ENCODE measurements at regions not wholly inside any gene's neighbourhood (a gene's known extent, or its start where the extent isn't known, plus 50 kb on each side); places are given as distances from the start of the nearest gene placed in this dataset.

DNA sequence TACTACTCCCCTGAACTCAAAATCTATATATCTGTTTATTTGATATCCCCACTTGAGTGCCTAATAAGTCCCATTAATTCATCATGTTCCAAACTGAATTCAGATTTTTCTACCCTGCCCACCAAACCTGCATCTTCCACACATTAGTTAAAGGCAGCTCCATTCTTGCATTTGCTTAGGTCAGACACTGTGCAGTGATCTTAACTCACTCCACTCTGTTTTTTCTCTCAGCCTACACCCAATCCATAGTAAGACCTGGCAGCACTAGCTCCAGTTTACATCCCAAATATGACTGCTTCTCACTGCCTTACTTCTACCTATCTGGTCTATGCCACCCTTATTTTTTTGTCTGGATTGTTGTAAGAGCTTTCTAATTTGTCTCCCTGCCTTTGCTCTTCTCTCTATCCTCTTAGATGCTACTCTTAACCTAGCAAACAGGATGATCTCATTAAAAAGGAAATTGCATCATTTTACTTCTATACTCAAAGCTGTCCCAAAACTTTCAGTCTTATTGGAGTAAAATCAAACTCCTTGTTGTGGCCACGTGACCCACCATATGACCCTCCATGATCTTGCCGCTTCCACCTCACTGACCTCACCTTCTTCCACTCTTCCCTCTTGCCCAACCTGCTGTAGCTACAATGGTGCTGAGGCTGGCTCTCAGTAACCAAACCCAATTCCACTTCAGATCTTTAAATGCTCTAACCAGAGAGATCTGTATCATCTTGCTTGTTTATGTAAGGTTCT, 274.9 kb upstream of the FANCL start:
- TF ChIP-seq GATA2 (IDR thresholded peaks at IDR 0.05; ENCODE audit: low read depth, low read length) (no peak), GATA3 (IDR thresholded peaks at IDR 0.05; ENCODE audit: low read depth, low read length) (no peak)

- no peak for TF ChIP-seq GATA3 (IDR thresholded peaks at IDR 0.05; ENCODE audit: low read depth, low read length)
- TF ChIP-seq GATA2 (IDR thresholded peaks at IDR 0.05; ENCODE audit: low read depth, low read length): no peak
Measured at GRCh38 chr2:58514252-58514651, 273.1 kb upstream of the FANCL start.

DNA sequence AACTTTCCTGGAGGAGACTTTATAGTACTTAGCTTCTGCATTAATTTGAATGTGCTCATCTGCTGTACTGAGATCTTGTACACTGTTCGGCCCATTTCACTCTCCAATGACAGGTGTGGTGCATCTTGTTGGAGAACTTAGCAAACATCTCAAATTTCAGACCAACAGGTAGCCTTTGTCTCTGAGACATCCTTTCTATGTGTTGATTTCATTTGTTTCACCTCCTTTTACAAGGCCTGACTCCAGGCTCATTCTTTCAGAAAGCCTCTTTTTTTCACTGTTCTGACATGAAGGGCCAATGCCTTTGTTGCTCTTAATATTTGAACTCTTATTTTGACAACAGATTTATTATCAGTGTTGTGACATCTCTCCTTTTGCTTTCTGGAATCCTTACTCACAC, 271.8 kb upstream of the FANCL start:
- no peak for TF ChIP-seq GATA2 (IDR thresholded peaks at IDR 0.05; ENCODE audit: low read depth, low read length)
- no peak for TF ChIP-seq GATA3 (IDR thresholded peaks at IDR 0.05; ENCODE audit: low read depth, low read length)

- TF ChIP-seq GATA2 (IDR thresholded peaks at IDR 0.05; ENCODE audit: low read depth, low read length): no peak
- no peak for TF ChIP-seq GATA3 (IDR thresholded peaks at IDR 0.05; ENCODE audit: low read depth, low read length)
Measured at GRCh38 chr2:58508006-58508405, 266.9 kb upstream of the FANCL start.

DNA sequence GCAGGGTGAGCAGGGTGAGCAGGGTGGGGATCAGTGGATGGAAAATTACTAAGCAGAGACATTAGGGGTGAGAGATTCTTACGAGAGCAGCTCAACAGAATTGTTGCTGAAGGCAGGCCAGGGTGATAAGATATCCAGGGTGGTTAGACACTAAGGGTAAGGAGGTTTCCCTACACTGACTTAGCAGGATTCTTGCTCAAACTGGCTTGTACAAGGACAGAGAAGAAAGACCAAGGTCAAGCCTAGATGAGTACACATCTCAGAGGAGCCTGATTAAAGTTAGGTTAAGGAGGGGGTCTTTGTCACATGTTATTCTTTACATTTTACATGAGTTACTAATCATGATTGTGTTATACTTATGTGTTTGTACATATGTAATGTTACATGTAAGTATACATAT, 262.8 kb upstream of the FANCL start:
- TF ChIP-seq GATA3 (IDR thresholded peaks at IDR 0.05; ENCODE audit: low read depth, low read length): no peak
- TF ChIP-seq GATA2 (IDR thresholded peaks at IDR 0.05; ENCODE audit: low read depth, low read length): no peak

GRCh38 chr2:58502931-58503330, 261.8 kb upstream of the FANCL start:
- TF ChIP-seq GATA3 (IDR thresholded peaks at IDR 0.05; ENCODE audit: low read depth, low read length) (no peak), GATA2 (IDR thresholded peaks at IDR 0.05; ENCODE audit: low read depth, low read length) (no peak)

- TF ChIP-seq GATA2 (IDR thresholded peaks at IDR 0.05; ENCODE audit: low read depth, low read length) (no peak), GATA3 (IDR thresholded peaks at IDR 0.05; ENCODE audit: low read depth, low read length) (no peak)
Measured at GRCh38 chr2:58501371-58502160, 260.4 kb upstream of the FANCL start.

GRCh38 chr2:58497168-58497567, 256.0 kb upstream of the FANCL start:
- TF ChIP-seq GATA2 (IDR thresholded peaks at IDR 0.05; ENCODE audit: low read depth, low read length): no peak
- no peak for TF ChIP-seq GATA3 (IDR thresholded peaks at IDR 0.05; ENCODE audit: low read depth, low read length)

DNA sequence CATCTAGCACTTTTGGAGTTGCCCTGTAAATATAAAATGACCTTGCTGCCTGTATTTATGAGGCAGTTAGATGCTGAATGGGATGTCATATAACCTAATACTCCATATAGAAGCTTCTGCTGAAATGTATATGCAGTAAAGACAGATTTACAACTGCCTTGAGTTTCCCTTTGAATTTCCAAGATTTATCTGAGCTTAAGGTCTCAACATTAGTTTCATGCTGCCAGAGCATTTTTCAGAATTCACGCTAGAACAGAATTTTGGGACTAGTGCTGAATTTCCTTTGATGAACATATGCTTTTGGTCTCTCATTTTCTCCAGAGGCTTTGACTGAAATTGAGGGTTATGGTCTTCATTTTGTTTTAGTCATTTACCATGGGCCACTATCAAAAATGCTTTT, 254.7 kb upstream of the FANCL start:
- TF ChIP-seq GATA2 (IDR thresholded peaks at IDR 0.05; ENCODE audit: low read depth, low read length) (no peak), GATA3 (IDR thresholded peaks at IDR 0.05; ENCODE audit: low read depth, low read length) (no peak)

DNA sequence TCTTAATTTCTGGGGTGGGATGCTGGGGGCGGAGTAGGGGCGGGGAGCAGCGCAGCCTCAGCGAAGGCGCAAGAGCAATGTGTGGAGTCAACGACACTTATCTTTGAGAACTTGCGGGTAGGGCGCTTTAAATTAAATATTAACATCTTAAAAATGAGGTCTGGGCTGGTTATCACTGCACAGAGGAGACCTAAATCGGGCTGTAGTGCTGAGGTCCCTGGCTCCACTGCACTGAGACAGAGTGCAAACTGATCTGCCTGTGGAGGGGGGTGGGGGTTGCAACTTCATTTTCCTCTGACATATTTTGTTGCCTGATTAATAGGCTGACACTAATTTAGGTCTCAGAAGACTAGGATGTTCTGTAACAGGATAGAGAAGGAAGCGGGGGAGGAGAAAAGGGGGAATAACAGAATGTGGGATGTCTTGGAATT, 253.0 kb upstream of the FANCL start:
- no peak for TF ChIP-seq GATA2 (IDR thresholded peaks at IDR 0.05; ENCODE audit: low read depth, low read length)
- TF ChIP-seq GATA3 (IDR thresholded peaks at IDR 0.05; ENCODE audit: low read depth, low read length): no peak

DNA sequence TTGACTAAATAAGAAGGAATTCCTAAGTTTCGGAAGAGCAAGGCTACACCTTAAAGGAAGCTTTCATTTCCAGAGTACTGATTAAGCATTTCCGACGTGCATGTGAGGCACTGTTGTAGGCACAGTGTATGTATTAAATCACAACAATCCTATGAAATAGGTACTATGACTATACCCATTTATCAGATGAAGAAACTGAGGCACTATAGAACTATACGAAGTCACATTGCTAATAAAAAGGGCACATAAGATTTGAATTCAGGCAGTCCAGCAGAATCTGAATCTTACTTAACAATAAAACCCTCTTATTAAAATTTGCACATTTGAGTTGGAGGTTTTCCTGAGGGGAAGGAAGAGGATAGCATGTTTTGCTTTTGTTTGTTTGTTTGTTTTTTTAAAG, 243.5 kb upstream of the FANCL start:
- TF ChIP-seq GATA3 (IDR thresholded peaks at IDR 0.05; ENCODE audit: low read depth, low read length) (no peak), GATA2 (IDR thresholded peaks at IDR 0.05; ENCODE audit: low read depth, low read length) (no peak)

DNA sequence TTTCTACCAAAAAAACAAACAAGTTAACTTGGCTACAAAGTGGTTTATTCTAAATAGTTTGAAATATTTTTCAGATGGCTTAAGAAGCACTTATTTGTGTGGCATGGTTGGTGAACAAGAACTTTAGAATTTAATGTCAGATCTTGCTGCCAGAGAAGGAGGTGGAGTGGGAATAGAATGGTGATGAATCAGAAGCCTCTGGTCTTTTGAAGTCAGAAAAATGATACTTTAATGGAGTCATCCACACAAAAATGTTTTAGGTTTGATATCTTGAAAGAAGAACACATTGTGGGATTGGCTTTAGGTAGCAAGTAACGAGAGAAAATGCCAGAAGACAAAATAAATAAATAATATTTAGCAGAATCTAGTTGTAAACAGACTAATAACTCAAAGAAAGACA, 243.1 kb upstream of the FANCL start:
- TF ChIP-seq GATA3 (IDR thresholded peaks at IDR 0.05; ENCODE audit: low read depth, low read length) (no peak), GATA2 (IDR thresholded peaks at IDR 0.05; ENCODE audit: low read depth, low read length) (no peak)

DNA sequence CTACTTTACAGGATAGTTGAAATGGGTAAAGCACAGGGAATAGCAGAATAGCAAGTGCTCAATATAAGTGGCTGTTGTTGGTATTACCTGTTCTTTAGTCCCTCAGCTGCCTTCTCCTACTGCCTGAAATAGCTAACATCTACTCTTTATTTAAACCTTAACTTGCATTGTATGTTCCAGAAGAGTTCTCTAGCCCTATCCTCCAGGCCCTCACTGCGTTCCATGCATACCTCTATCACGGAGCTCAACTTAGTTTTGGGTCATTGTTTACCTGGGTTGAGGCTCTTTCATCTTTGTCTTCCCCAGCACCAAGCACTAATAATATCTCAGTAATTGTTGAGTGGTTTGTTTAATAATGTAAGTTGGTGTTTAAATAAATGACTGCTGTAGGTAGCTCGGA, 242.2 kb upstream of the FANCL start:
- TF ChIP-seq GATA3 (IDR thresholded peaks at IDR 0.05; ENCODE audit: low read depth, low read length) (no peak), GATA2 (IDR thresholded peaks at IDR 0.05; ENCODE audit: low read depth, low read length) (no peak)

GRCh38 chr2:58481670-58482069, 240.5 kb upstream of the FANCL start:
- no peak for TF ChIP-seq GATA3 (IDR thresholded peaks at IDR 0.05; ENCODE audit: low read depth, low read length)
- TF ChIP-seq GATA2 (IDR thresholded peaks at IDR 0.05; ENCODE audit: low read depth, low read length): no peak

GRCh38 chr2:58480141-58480540, 239.0 kb upstream of the FANCL start:
- TF ChIP-seq GATA2 (IDR thresholded peaks at IDR 0.05; ENCODE audit: low read depth, low read length) (peak; percentile 23; the same call in 1 of the 2 replicates), GATA3 (IDR thresholded peaks at IDR 0.05; ENCODE audit: low read depth, low read length) (no peak)
